SK-N-SH (cell line): ENCODE measurements at regions not wholly inside any gene's neighbourhood (a gene's known extent, or its start where the extent isn't known, plus 50 kb on each side); places are given as distances from the start of the nearest gene placed in this dataset.

Experiments
- CTCF ChIA-PET: fragments of 300-600, 350-600 bp; formaldehyde crosslinking; extraction: SDS; loops from one replicate; lab custom pipeline; 2021; lab: Yijun Ruan, JAX
- POLR2A ChIA-PET: fragments of 350-600 bp; sonication (Branson Sonifier 250); formaldehyde crosslinking; extraction: SDS; loops from one replicate; lab custom pipeline; 2020; ENCODE audit warnings: antibody characterized with exemption, inconsistent platforms; lab: Yijun Ruan, JAX
- DNase-seq: peaks from one replicate; pipeline ENCODE4 v3.0.0; 2012
- H2AFZ ChIP-seq: fragments of 200-600 bp; sonication (generic); 2 replicates; pipeline ENCODE4 v1.8.1; 2016; ENCODE audit warnings: antibody characterized with exemption, mild to moderate bottlenecking, low read depth
- H3F3A ChIP-seq: fragments of 200-600 bp; sonication (generic); replicated peaks from 2 replicates; pipeline ENCODE3; 2016; ENCODE audit warnings: antibody characterized with exemption, mild to moderate bottlenecking; ENCODE audit not compliant: insufficient read depth
- H3K27ac ChIP-seq, 2 experiments: fragments of 200-500 bp in 1 of 2; fragments of 200-600 bp in 1 of 2; sonication (Bioruptor generic) in 1 of 2; sonication (generic), shearing (Covaris generic) in 1 of 2; 2 replicates each; pipeline versions ENCODE4 v1.5.1 to v1.6.1; 2014 to 2016; ENCODE audit warnings: low read depth in 2 of 2, inconsistent platforms in 1 of 2, low read length in 1 of 2, mild to moderate bottlenecking in 1 of 2, mixed read lengths in 1 of 2
- H3K27me3 ChIP-seq: fragments of 200-600 bp; sonication (generic), shearing (Covaris generic); 2 replicates; pipeline ENCODE4 v1.6.1; 2016; ENCODE audit warnings: mixed run types; ENCODE audit not compliant: insufficient read depth
- H3K36me3 ChIP-seq, 2 experiments: fragments of 200-500 bp in 1 of 2; fragments of 200-600 bp in 1 of 2; sonication (Bioruptor generic) in 1 of 2; sonication (generic) in 1 of 2; replicated peaks in 1 of 2; 2 replicates each; pipeline versions ENCODE3 to v1.5.1; 2014 to 2016; ENCODE audit warnings: low read length in 1 of 2, mild to moderate bottlenecking in 1 of 2; ENCODE audit not compliant: insufficient read depth in 2 of 2, control insufficient read depth in 1 of 2
- H3K4me1 ChIP-seq, 2 experiments: fragments of 200-500 bp in 1 of 2; fragments of 200-600 bp in 1 of 2; sonication (Bioruptor generic) in 1 of 2; sonication (generic), shearing (Covaris generic) in 1 of 2; 2 replicates each; pipeline versions ENCODE4 v1.5.1 to v1.6.1; 2014 to 2016; ENCODE audit warnings: low read depth in 1 of 2, low read length in 1 of 2, mixed run types in 1 of 2; ENCODE audit not compliant: insufficient read depth in 2 of 2, control insufficient read depth in 1 of 2
- H3K4me2 ChIP-seq: fragments of 200-600 bp; sonication (generic), shearing (Covaris generic); 2 replicates; pipeline ENCODE4 v1.6.1; 2017; ENCODE audit warnings: mixed run types
- H3K4me3 ChIP-seq, 2 experiments: fragments of 200-500 bp in 1 of 2; fragments of 200-600 bp in 1 of 2; sonication (Bioruptor generic) in 1 of 2; sonication (generic), shearing (Covaris generic) in 1 of 2; 2 replicates each; pipeline versions ENCODE4 v1.5.1 to v1.8.1; 2014 to 2016; ENCODE audit warnings: low read depth in 2 of 2, inconsistent platforms in 1 of 2, low read length in 1 of 2, mild to moderate bottlenecking in 1 of 2, mixed read lengths in 1 of 2, moderate library complexity in 1 of 2
- H3K79me2 ChIP-seq: fragments of 200-600 bp; sonication (generic); 2 replicates; pipeline ENCODE4 v1.8.1; 2017; ENCODE audit warnings: mild to moderate bottlenecking; ENCODE audit not compliant: insufficient read depth
- H3K9ac ChIP-seq: fragments of 200-600 bp; sonication (generic); 2 replicates; pipeline ENCODE4 v1.6.1; 2017; ENCODE audit warnings: mixed run types
- H3K9me2 ChIP-seq: fragments of 200-600 bp; sonication (generic); 2 replicates; pipeline ENCODE4 v1.6.1; 2017; ENCODE audit warnings: mixed run types
- H3K9me3 ChIP-seq: fragments of 200-600 bp; sonication (generic); 2 replicates; pipeline ENCODE4 v1.6.1; 2017; ENCODE audit warnings: mixed run types, mild to moderate bottlenecking, moderate library complexity
- H4K20me1 ChIP-seq: fragments of 200-600 bp; sonication (generic); 2 replicates; pipeline ENCODE4 v1.6.1; 2017; ENCODE audit warnings: mild to moderate bottlenecking, mixed run types; ENCODE audit not compliant: insufficient read depth
- ELF1 ChIP-seq: IDR thresholded peaks from 2 replicates; pipeline ENCODE4 v1.4.0; 2012
- EP300 ChIP-seq, 2 experiments: IDR thresholded peaks; 2 replicates each; pipeline versions ENCODE4 v1.4.0 to v1.6.1; 2012; ENCODE audit warnings: borderline replicate concordance in 1 of 2, low read depth in 1 of 2, low read length in 1 of 2
- FOSL2 ChIP-seq: IDR thresholded peaks from 2 replicates; pipeline ENCODE4 v1.4.0; 2012; ENCODE audit warnings: low read depth, mild to moderate bottlenecking, moderate library complexity, borderline replicate concordance
- GABPA ChIP-seq: IDR thresholded peaks from 2 replicates; pipeline ENCODE4 v1.4.0; 2012; ENCODE audit warnings: low read depth, mild to moderate bottlenecking
- JUND ChIP-seq: IDR thresholded peaks from 2 replicates; pipeline ENCODE4 v1.4.0; 2012
- MAX ChIP-seq: IDR thresholded peaks from 2 replicates; pipeline ENCODE4 v1.4.0; 2012; ENCODE audit warnings: low read depth
- RCOR1 ChIP-seq: fragments of 150-350 bp; IDR thresholded peaks from 2 replicates; pipeline ENCODE4 v1.6.1; 2017; ENCODE audit warnings: antibody characterized with exemption, low read length
- RXRA ChIP-seq: IDR thresholded peaks from 2 replicates; pipeline ENCODE4 v1.4.0; 2012; ENCODE audit warnings: low read depth, mild to moderate bottlenecking, borderline replicate concordance
- TEAD4 ChIP-seq: IDR thresholded peaks from 2 replicates; pipeline ENCODE4 v1.4.0; 2012; ENCODE audit warnings: mild to moderate bottlenecking, borderline replicate concordance; ENCODE audit not compliant: insufficient read depth
- USF2 ChIP-seq: fragments of 150-350 bp; IDR thresholded peaks from 2 replicates; pipeline ENCODE4 v1.6.1; 2017; ENCODE audit warnings: antibody characterized with exemption, low read length, low read depth, borderline replicate concordance
- WGBS: methylation state at CpG from one replicate; pipeline ENCODE4 v1.1.6; 2017; ENCODE audit warnings: low lambda C conversion rate; 5-methylcytosine and 5-hydroxymethylcytosine counted together
- TF ChIP-seq, protein P1 (sequence below): IDR thresholded peaks from 2 replicates; pipeline ENCODE4 v1.4.0; 2012; ENCODE audit warnings: low read depth, borderline replicate concordance
- TF ChIP-seq, protein P2 (sequence below): fragments of 150-350 bp; IDR thresholded peaks from 2 replicates; pipeline ENCODE4 v1.6.1; 2016; ENCODE audit warnings: mild to moderate bottlenecking, low read depth, low read length
- TF ChIP-seq, protein P3 (sequence below): IDR thresholded peaks from 2 replicates; pipeline ENCODE4 v1.6.1; 2012; ENCODE audit warnings: mild to moderate bottlenecking, low read depth, low read length, moderate library complexity
- TF ChIP-seq, protein P4 (sequence below): fragments of 200-600 bp; sonication (generic); IDR thresholded peaks from 2 replicates; pipeline ENCODE4 v1.6.1; 2017; ENCODE audit warnings: antibody characterized with exemption, mild to moderate bottlenecking, moderate library complexity

- Histone ChIP-seq H3K9ac (no peak overlapping the region), H3F3A (no peaks in the 10 kb centered on the region)
- TF ChIP-seq USF2 = no peak
- TF ChIP-seq, protein P1, sequence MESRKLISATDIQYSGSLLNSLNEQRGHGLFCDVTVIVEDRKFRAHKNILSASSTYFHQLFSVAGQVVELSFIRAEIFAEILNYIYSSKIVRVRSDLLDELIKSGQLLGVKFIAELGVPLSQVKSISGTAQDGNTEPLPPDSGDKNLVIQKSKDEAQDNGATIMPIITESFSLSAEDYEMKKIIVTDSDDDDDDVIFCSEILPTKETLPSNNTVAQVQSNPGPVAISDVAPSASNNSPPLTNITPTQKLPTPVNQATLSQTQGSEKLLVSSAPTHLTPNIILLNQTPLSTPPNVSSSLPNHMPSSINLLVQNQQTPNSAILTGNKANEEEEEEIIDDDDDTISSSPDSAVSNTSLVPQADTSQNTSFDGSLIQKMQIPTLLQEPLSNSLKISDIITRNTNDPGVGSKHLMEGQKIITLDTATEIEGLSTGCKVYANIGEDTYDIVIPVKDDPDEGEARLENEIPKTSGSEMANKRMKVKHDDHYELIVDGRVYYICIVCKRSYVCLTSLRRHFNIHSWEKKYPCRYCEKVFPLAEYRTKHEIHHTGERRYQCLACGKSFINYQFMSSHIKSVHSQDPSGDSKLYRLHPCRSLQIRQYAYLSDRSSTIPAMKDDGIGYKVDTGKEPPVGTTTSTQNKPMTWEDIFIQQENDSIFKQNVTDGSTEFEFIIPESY = no peak
- TF ChIP-seq, all 33 proteins: peak for 0
- no peaks in the 10 kb centered on the region; a peak in 1 of 4 replicates for H3K4me1 ChIP-seq
- no peaks in the 10 kb centered on the region for H3K36me3 ChIP-seq
- 48% methylated on average over 9 of the region's 9 CpGs for WGBS
- H3K79me2 ChIP-seq = no peaks in the 10 kb centered on the region
- CTCF ChIA-PET = no interaction called here
- H3K4me3 ChIP-seq = no peak overlapping the region
- H3K4me2 ChIP-seq = no peak overlapping the region
- peaks cover 6% of the 10 kb centered on the region; the same call in 1 of the 2 replicates for H3K27me3 ChIP-seq
- H3K27ac ChIP-seq = no peak overlapping the region
- no peaks in the 10 kb centered on the region for H4K20me1 ChIP-seq
- DNase-seq = no peak
- H3K9me2 ChIP-seq = no peaks in the 10 kb centered on the region
- no peaks in the 10 kb centered on the region for H3K9me3 ChIP-seq
- POLR2A ChIA-PET = no interaction called here
- H2AFZ ChIP-seq = no peak overlapping the region
Observed at GRCh38 chr4:187059021-187059420, 335.4 kb upstream of the FAT1 start.

DNA sequence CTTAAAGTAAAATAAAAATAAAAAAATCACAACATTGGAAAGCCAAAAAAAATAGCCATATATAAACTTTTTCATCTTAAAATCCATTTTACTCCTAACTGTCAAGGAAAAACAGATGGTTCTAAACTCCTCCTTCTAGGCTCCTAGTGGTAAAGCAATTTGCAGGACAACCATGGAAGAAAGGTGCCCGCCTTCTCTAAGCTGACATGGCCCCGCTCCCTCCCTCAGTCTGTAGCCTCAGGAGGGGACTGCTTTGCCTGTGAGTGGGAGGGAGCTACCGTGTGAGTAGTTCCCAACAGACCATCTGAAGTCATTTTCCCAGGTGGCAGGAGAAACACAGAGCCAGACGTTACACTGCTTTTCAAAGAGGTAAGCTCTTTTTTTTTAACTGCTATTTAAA, 336.2 kb upstream of the FAT1 start:
- Histone ChIP-seq H4K20me1 (no peaks in the 10 kb centered on the region), H3F3A (no peaks in the 10 kb centered on the region), H3K27ac (no peak overlapping the region), H3K79me2 (no peaks in the 10 kb centered on the region), H3K36me3 (no peaks in the 10 kb centered on the region), H3K4me1 (no peaks in the 10 kb centered on the region; a peak in 1 of 4 replicates), H2AFZ (no peak overlapping the region), H3K9me2 (no peaks in the 10 kb centered on the region), H3K27me3 (peaks cover 6% of the 10 kb centered on the region; the same call in 1 of the 2 replicates), H3K4me2 (no peak overlapping the region), H3K9me3 (no peaks in the 10 kb centered on the region), H3K9ac (no peak overlapping the region), H3K4me3 (no peak overlapping the region)
- POLR2A ChIA-PET = no interaction called here
- CTCF ChIA-PET = interaction anchor here (0.6 kb wide), 1 partner anchor 123 kb away, joined by 3 read pairs; no protein-coding TSS in a partner anchor
- TF ChIP-seq RXRA (no peak), JUND (no peak), TEAD4 (no peak), RCOR1 (no peak), ELF1 (no peak), GABPA (no peak), MAX (no peak), FOSL2 (no peak), EP300 (IDR thresholded peaks at IDR 0.05; ENCODE audit: borderline replicate concordance in 1 of 2, low read depth in 1 of 2, low read length in 1 of 2) (no peak)
- TF ChIP-seq, protein P2, sequence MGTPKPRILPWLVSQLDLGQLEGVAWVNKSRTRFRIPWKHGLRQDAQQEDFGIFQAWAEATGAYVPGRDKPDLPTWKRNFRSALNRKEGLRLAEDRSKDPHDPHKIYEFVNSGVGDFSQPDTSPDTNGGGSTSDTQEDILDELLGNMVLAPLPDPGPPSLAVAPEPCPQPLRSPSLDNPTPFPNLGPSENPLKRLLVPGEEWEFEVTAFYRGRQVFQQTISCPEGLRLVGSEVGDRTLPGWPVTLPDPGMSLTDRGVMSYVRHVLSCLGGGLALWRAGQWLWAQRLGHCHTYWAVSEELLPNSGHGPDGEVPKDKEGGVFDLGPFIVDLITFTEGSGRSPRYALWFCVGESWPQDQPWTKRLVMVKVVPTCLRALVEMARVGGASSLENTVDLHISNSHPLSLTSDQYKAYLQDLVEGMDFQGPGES = no peak
- TF ChIP-seq, protein P1 = no peak
- TF ChIP-seq, protein P3, sequence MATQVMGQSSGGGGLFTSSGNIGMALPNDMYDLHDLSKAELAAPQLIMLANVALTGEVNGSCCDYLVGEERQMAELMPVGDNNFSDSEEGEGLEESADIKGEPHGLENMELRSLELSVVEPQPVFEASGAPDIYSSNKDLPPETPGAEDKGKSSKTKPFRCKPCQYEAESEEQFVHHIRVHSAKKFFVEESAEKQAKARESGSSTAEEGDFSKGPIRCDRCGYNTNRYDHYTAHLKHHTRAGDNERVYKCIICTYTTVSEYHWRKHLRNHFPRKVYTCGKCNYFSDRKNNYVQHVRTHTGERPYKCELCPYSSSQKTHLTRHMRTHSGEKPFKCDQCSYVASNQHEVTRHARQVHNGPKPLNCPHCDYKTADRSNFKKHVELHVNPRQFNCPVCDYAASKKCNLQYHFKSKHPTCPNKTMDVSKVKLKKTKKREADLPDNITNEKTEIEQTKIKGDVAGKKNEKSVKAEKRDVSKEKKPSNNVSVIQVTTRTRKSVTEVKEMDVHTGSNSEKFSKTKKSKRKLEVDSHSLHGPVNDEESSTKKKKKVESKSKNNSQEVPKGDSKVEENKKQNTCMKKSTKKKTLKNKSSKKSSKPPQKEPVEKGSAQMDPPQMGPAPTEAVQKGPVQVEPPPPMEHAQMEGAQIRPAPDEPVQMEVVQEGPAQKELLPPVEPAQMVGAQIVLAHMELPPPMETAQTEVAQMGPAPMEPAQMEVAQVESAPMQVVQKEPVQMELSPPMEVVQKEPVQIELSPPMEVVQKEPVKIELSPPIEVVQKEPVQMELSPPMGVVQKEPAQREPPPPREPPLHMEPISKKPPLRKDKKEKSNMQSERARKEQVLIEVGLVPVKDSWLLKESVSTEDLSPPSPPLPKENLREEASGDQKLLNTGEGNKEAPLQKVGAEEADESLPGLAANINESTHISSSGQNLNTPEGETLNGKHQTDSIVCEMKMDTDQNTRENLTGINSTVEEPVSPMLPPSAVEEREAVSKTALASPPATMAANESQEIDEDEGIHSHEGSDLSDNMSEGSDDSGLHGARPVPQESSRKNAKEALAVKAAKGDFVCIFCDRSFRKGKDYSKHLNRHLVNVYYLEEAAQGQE = no peak
- TF ChIP-seq, protein P4, sequence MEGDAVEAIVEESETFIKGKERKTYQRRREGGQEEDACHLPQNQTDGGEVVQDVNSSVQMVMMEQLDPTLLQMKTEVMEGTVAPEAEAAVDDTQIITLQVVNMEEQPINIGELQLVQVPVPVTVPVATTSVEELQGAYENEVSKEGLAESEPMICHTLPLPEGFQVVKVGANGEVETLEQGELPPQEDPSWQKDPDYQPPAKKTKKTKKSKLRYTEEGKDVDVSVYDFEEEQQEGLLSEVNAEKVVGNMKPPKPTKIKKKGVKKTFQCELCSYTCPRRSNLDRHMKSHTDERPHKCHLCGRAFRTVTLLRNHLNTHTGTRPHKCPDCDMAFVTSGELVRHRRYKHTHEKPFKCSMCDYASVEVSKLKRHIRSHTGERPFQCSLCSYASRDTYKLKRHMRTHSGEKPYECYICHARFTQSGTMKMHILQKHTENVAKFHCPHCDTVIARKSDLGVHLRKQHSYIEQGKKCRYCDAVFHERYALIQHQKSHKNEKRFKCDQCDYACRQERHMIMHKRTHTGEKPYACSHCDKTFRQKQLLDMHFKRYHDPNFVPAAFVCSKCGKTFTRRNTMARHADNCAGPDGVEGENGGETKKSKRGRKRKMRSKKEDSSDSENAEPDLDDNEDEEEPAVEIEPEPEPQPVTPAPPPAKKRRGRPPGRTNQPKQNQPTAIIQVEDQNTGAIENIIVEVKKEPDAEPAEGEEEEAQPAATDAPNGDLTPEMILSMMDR = no peak
- 16% methylated on average over 4 of the region's 4 CpGs for WGBS
- no peak for DNase-seq
